NCI-H345 treated with DMSO at 0.1 percent for 48 hours (cell line): ENCODE measurements at regions not wholly inside any gene's neighbourhood (a gene's known extent, or its start where the extent isn't known, plus 50 kb on each side); places are given as distances from the start of the nearest gene placed in this dataset.
"Not testable (repeated sequence)": the region's sequence is repeated elsewhere in the genome, so short reads cannot be mapped to it uniquely, and the experiment has no call there.

ENCODE experiments used
- DNase-seq: peaks from one replicate; lab custom pipeline; 2025; ENCODE audit not compliant: unreplicated experiment; lab: John Stamatoyannopoulos, UW

- DNase-seq: not testable (repeated sequence)
Observed at GRCh38 chr21:24419641-24420040, 1187.6 kb downstream of the MRPL39 start.

DNA sequence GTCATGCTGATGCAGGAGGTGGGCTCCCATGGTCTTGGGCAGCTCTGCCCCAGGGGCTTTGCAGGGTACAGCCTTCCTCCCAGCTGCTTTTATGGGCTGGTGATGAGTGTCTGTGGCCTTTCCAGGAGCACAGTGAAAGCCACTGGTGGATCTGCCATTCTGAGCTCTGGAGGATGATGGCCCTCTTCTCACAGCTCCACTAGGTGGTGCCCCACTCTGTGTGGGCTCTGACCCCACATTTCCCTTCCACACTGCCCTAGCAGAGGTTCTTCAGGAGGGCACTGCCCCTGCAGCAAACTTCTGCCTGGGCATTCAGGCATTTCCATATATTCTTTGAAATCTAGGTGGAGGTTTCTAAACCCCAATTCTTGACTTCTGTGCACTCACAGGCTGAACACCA is 1188.6 kb downstream of the MRPL39 start:
- no peak for DNase-seq

DNA sequence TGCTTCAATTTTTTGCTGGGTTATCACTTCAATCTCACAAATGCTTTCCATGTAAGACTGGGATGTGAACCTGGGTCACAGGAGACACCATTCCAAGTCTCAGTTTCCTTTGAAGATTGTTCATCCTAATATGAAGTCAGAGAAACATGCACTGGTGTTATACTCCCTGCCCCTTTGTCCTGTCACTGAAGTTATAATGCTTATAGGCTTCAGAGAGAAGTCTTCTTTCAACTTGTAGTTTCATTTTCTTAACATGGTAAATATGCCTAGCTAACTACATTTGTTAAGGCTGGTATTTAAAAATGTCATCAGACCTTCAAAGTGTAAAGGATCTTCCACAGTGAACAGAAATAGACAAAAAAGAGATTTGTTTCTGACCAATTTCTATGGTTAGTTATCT is 1195.9 kb downstream of the MRPL39 start:
- no peak for DNase-seq

DNA sequence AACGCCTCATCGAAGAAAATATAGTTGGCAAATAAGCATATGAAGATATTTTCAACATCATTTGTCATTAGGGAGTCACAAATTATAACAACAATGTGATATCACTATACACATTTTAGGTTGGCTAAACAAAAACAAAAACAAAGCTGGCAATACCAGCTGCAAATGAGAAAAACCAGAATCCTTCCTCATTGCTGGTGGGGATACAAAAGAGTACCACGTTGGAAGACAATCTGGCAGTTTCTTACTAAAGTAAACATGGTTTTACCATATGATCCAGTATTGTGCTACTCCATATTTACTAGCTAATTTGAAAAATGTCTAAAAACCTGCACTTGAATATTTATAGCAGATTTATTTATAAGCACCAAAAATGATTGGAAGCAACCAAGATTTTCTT is 1204.1 kb downstream of the MRPL39 start:
- DNase-seq: no peak

GRCh38 chr21:24395320-24395923 is 1211.9 kb downstream of the MRPL39 start:
- DNase-seq: no peak

DNA sequence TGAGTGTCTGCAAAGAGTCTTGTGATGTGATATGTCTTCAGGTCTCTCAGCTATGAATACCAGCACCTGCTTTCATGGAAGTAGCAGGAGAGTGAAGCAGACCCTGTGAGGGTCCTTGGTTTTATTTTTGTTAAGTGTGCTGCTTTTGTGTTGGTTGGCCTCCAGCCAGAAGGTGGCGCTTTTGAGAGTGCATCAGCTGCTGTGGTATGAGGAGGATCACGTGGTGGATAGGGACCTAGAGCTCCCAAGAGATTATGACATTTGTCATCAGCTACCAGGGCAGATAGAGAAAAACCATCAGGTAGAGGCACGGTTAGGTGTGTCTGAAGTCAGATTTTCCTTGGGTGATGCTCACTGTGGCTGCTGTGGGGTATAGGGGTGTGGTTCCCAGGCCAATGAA is 1232.1 kb downstream of the MRPL39 start:
- DNase-seq: no peak

DNA sequence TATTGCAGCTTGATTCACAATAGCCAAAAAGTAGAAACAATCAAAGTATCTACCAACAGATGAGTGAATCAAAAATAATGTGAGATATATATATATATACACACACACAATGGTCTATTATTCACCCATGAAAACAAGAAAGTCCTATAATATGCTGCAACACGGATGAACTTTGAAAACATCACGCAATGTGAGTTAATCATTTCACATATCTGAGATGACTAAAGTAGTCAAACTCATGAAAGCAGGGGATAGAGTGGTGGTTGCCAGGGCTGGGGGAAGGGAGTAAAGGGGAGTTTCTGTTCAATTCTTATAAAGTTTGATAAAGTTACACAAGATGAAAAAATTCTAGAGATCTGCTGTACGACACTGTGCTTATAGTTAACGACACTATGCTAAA is 1234.8 kb downstream of the MRPL39 start:
- DNase-seq: no peak

DNA sequence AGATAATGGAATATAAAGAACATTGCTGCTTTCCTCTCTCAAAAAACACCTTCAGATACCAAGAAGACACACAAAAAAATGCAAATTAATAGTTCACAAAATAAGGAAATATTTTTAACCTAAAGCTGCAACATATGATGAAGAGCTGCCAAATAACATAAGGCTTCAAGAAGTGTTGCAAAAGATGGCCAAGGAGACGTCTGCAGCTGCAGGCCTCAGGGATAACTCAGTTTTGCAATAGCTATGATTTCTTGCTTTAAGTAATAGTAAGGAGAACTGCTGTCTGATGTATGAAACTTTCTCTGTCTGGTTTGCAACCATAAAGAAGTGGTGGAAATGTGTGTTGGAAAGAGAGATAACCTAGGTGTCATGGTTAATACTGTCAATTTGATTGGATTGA is 1237.5 kb downstream of the MRPL39 start:
- DNase-seq: no peak

DNA sequence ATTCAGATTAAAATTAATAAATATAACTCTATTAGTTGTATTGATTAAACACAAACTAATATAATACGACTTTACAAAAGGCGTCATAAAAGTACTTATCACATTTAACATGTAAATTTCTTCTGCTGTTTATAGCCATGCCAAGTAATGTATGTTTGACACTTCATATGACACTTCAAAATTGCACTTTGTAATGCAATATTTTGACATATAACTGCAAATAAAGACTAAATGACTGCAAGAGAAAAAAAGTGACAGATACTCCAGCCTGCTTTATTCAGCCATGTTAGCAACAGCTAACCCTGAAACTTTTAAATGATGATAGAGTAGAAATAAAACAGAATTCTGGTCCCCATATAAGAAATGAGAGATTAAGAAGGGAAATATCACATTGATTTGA is 1238.0 kb downstream of the MRPL39 start:
- no peak for DNase-seq

GRCh38 chr21:24367936-24368335 is 1239.3 kb downstream of the MRPL39 start:
- DNase-seq: no peak

DNA sequence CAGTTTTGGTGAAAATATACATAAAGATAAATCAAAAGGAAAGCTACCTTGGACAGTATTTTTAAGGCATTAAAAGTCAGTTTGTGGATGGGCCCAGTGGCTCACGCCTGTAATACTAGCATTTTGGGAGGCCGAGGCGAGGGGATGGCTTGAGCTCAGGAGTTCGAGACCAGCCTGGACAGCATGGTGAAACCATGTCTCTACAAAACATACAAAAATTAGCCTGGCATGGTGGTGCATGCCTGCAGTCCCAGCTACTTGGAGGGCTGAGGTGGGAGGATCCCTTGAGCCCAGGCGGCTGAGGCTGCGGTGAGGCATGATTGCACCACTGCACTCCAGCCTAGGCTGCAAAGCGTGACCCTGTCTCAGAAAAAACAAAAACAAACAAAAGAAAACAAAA is 1253.8 kb downstream of the MRPL39 start:
- no peak for DNase-seq

GRCh38 chr21:24339406-24339805 is 1267.9 kb downstream of the MRPL39 start:
- no peak for DNase-seq

- no peak for DNase-seq
Observed at GRCh38 chr21:24336491-24336890, 1270.8 kb downstream of the MRPL39 start.

- DNase-seq: no peak
Observed at GRCh38 chr21:24323536-24323935, 1283.7 kb downstream of the MRPL39 start.

DNA sequence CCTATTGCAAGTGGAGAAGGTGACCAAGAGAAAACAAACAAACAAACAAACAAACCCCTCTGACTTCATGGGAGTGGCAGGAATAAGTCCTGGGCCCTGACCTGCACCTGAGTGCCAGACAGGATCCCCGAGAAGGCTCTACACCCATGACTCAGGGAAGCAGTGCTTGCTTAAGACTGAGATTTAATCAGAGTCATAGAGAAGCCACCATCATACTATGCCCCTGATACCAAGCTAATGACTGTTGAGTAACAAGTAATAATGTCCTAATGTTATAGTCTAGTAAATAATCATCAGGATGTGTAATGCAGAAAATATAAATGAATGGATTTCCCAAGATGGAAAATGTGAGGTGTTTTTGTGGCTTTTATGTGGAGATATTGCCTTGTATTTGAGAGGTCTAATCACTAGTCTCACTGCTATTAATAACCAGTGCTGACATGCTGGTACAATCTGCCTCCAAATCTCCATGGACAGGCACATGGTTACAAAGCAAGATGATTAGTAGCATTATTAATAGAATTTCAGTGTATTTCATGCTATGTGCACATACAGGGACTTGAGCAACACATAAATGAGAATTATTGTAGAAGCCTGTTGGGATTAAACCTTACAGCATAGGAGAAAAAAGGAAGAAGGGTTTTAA is 1290.9 kb downstream of the MRPL39 start:
- DNase-seq: no peak

DNA sequence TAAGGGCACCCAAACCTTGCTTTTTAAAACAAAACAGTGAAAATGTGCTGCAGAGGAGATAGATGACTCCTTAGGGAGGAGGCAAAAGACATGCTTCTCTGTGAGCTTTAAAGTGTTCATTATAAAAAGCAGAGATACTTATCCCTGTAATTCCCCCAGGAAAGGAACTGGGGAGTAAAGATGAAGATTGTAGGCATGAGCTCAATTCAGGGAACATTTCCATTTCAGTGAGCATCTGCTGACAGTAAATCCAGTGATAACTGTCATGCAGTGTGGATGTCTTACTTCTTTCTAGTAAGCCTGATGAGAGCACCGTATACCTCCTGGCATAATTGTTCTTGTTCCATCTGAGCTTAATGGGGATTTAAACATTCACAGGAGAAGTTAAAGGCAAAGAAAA is 1296.5 kb downstream of the MRPL39 start:
- no peak for DNase-seq

DNA sequence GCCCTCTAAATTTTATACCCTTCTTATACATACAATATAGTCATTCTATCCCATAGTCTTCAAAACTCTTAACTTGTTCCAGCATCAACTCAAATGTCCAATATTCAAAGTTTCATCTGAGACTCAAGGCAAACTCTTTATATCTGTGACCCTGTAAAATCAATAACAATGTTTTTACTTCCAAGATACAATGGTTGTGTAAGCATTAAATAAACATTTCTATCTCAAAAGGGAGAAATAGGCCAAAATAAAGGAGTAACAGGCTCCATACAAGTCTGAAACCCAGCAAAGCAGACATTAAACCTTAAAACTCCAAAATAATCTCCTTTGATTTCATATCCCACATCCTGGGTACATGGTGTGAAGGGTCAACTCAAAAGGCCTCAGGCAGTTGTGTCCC is 1299.1 kb downstream of the MRPL39 start:
- no peak for DNase-seq

- DNase-seq: no peak
Observed at GRCh38 chr21:24302400-24302799, 1304.9 kb downstream of the MRPL39 start.

DNA sequence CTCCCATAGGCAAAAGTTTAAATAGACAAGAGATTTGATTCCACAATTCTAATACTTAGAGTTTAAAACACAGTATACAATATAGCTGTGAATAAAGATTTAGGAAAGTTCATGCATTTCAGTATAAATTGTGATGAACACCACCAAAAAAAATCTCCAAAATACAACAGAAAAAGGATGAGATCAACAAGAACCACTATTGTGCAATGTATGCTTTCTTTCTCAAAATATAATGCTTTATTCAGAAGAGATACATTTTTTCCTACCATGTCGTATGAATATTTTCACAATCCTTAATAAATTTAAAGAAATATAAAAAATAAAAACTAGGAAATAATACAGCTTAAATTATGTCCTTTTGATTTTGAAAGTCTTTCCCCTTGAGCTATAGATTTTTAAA is 1309.2 kb downstream of the MRPL39 start:
- DNase-seq: no peak

- DNase-seq: no peak
Observed at GRCh38 chr21:24294171-24294570, 1313.1 kb downstream of the MRPL39 start.

- DNase-seq: no peak
Observed at GRCh38 chr21:24290151-24290833, 1317.0 kb downstream of the MRPL39 start.

GRCh38 chr21:24289539-24289938 is 1317.7 kb downstream of the MRPL39 start:
- no peak for DNase-seq

DNA sequence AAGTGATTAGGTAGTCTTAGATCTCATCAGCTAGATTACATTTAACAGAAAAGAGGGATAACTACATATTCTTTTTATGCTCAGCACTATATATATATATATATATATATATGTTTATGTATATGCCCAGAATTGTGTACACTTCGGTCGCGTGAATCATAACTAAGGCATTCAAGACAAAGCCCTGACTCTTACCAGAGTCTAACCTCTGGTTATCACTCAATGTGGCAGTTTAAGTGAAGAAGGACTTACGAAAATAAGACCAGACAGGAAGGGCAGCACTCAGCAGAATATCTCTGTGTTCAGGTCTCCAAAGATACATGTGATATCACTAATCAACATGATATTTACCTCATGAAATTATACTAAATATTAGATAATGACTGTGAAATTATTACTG is 1326.7 kb downstream of the MRPL39 start:
- DNase-seq: no peak
